Osteoblast (primary cell): ENCODE measurements at regions not wholly inside any gene's neighbourhood (a gene's known extent, or its start where the extent isn't known, plus 50 kb on each side); places are given as distances from the start of the nearest gene placed in this dataset.

Experiments used
- DNase-seq: peaks from one replicate; pipeline ENCODE4 v3.0.0; 2011; ENCODE audit warnings: low spot score, mixed read lengths; ENCODE audit not compliant: insufficient read length; ENCODE audit errors: missing footprints
- H2AFZ ChIP-seq: 2 replicates; pipeline ENCODE4 v1.6.0; 2011; ENCODE audit warnings: mild to moderate bottlenecking, low read length
- H3K27ac ChIP-seq: 2 replicates; pipeline ENCODE4 v1.5.1; 2011; ENCODE audit warnings: mild to moderate bottlenecking, low read depth, low read length, moderate library complexity
- H3K27me3 ChIP-seq: 2 replicates; pipeline ENCODE4 v1.6.0; 2012; ENCODE audit warnings: mild to moderate bottlenecking, control low read depth, inconsistent platforms, low read length, moderate library complexity; ENCODE audit not compliant: insufficient read depth
- H3K36me3 ChIP-seq: 2 replicates; pipeline ENCODE4 v1.5.1; 2011; ENCODE audit warnings: mild to moderate bottlenecking, low read length, control low read depth, moderate library complexity; ENCODE audit not compliant: insufficient read depth
- H3K4me1 ChIP-seq: 2 replicates; pipeline ENCODE4 v1.5.1; 2011; ENCODE audit warnings: mild to moderate bottlenecking, low read length, control low read depth, moderate library complexity; ENCODE audit not compliant: insufficient read depth
- H3K4me2 ChIP-seq: 2 replicates; pipeline ENCODE4 v1.6.0; 2011; ENCODE audit warnings: mild to moderate bottlenecking, low read length; ENCODE audit not compliant: insufficient read depth
- H3K4me3 ChIP-seq: fragments of 200-600 bp; sonication (generic); 3 replicates; pipeline ENCODE4 v1.5.1; 2012; ENCODE audit warnings: mild to moderate bottlenecking, low read length, inconsistent platforms; ENCODE audit not compliant: insufficient read depth
- H3K79me2 ChIP-seq: 2 replicates; pipeline ENCODE4 v1.6.0; 2012; ENCODE audit warnings: mild to moderate bottlenecking, low read length, control low read depth, inconsistent platforms; ENCODE audit not compliant: insufficient read depth
- H3K9me3 ChIP-seq: 2 replicates; pipeline ENCODE4 v1.5.1; 2011; ENCODE audit warnings: low read depth, low read length, control low read depth
- H4K20me1 ChIP-seq: 2 replicates; pipeline ENCODE4 v1.6.0; 2012; ENCODE audit warnings: mild to moderate bottlenecking, low read length, control low read depth; ENCODE audit not compliant: insufficient read depth
- TF ChIP-seq, protein P1 (sequence below): IDR thresholded peaks from 2 replicates; pipeline ENCODE4 v1.5.1; 2011; ENCODE audit warnings: mild to moderate bottlenecking, low read depth, low read length, moderate library complexity; ENCODE audit errors: extremely low read depth

DNA sequence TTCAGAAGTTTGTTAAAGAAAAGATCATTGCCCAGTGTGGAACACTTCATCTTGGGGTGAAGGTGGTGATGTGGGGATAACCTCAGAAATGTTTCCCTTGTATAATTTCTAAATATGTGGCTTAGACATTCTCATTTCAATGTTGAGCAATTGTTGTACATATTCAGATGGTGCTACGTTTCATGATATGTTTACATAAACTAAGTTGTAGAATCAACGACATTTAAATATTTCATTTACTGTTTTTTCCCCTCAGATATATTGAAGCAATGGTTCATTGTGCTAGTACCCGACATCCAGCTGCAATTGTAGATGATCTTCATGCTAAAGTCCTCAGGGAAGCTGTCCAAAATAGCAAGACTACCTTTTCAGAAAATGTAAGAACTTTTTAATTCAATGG is 92.6 kb downstream of the BLTP1 start:
- H3K27me3 ChIP-seq: no peaks in the 10 kb centered on the region
- H3K9me3 ChIP-seq: no peaks in the 10 kb centered on the region
- H4K20me1 ChIP-seq: no peaks in the 10 kb centered on the region
- DNase-seq: no peak
- no peak overlapping the region for H2AFZ ChIP-seq
- H3K4me3 ChIP-seq: no peak overlapping the region
- H3K36me3 ChIP-seq: peaks cover 37% of the 10 kb centered on the region
- H3K4me1 ChIP-seq: no peaks in the 10 kb centered on the region
- TF ChIP-seq, protein P1, sequence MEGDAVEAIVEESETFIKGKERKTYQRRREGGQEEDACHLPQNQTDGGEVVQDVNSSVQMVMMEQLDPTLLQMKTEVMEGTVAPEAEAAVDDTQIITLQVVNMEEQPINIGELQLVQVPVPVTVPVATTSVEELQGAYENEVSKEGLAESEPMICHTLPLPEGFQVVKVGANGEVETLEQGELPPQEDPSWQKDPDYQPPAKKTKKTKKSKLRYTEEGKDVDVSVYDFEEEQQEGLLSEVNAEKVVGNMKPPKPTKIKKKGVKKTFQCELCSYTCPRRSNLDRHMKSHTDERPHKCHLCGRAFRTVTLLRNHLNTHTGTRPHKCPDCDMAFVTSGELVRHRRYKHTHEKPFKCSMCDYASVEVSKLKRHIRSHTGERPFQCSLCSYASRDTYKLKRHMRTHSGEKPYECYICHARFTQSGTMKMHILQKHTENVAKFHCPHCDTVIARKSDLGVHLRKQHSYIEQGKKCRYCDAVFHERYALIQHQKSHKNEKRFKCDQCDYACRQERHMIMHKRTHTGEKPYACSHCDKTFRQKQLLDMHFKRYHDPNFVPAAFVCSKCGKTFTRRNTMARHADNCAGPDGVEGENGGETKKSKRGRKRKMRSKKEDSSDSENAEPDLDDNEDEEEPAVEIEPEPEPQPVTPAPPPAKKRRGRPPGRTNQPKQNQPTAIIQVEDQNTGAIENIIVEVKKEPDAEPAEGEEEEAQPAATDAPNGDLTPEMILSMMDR: no peak
- H3K79me2 ChIP-seq: no peaks in the 10 kb centered on the region
- no peak overlapping the region for H3K27ac ChIP-seq
- H3K4me2 ChIP-seq: no peak overlapping the region

DNA sequence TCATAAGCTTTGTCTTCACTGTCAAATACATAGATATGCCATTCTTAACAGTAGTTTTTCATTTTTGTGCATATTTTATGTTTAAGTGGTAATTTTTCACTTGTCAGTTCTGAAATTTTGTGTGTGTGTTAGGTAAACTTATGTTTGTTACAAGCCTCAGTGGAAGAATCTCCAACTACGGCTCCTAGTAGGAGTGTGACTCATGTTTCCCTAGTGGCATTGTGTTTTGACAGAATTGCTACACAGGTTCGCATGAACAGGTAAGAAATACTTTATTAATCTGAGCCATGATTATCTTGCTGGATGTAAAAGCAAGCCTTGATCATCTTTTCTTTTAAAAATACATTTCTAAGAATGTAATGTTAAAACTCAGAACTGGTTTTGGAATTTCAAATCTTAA is 94.4 kb downstream of the BLTP1 start:
- no peak overlapping the region for H3K4me3 ChIP-seq
- peaks cover 42% of the 10 kb centered on the region for H3K36me3 ChIP-seq
- H3K27ac ChIP-seq: no peak overlapping the region
- no peaks in the 10 kb centered on the region for H3K4me1 ChIP-seq
- DNase-seq: no peak
- no peak overlapping the region for H3K4me2 ChIP-seq
- no peaks in the 10 kb centered on the region for H3K79me2 ChIP-seq
- TF ChIP-seq, protein P1: no peak
- H2AFZ ChIP-seq: no peak overlapping the region
- no peaks in the 10 kb centered on the region for H3K27me3 ChIP-seq
- no peaks in the 10 kb centered on the region for H4K20me1 ChIP-seq
- no peaks in the 10 kb centered on the region for H3K9me3 ChIP-seq

DNA sequence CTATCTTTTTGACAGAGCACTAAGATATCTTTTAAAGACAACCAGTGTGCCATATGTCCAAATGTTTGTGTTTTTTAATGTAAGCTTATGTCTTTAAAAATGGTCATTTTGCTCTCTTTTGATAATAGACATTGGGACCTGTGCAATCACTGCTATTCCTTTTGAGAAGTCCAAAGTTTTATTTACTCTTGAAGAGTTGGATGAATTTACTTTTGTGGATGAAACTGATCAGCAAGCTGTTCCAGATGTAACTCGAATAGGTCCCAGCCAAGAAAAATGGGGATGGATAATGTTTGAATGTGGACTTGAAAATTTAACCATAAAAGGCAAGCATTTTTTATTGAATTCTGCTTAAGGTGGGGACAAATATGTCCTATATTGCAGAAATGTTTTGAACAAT is 97.2 kb downstream of the BLTP1 start:
- H3K27me3 ChIP-seq: no peaks in the 10 kb centered on the region
- no peak overlapping the region for H3K4me2 ChIP-seq
- no peak overlapping the region for H3K27ac ChIP-seq
- H3K36me3 ChIP-seq: peaks cover 37% of the 10 kb centered on the region
- no peak overlapping the region for H3K4me3 ChIP-seq
- no peaks in the 10 kb centered on the region for H3K9me3 ChIP-seq
- TF ChIP-seq, protein P1: no peak
- H3K79me2 ChIP-seq: no peaks in the 10 kb centered on the region
- H2AFZ ChIP-seq: no peak overlapping the region
- DNase-seq: no peak
- no peaks in the 10 kb centered on the region for H4K20me1 ChIP-seq
- no peaks in the 10 kb centered on the region for H3K4me1 ChIP-seq

DNA sequence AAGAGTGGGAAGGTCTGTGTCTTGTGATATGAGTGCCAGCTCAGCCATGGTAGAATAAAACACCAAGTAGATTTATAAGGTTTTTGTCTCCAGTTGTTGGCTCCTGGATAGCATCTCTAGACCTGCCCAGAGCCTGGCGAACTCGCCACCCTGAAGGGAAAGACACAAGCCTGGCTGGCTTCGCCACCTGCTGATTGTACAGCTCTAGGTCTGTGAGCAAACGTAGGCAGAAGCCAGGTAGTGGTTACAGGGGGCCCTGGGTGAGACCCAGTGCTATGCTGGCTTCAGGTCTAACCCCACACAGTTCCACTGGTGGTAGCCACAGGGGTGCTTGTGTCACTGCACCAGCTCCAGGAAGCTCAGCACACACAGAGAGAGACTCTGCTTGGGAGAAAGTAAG is 100.5 kb downstream of the BLTP1 start:
- Histone ChIP-seq H4K20me1 (no peaks in the 10 kb centered on the region), H3K36me3 (peaks cover 39% of the 10 kb centered on the region), H3K27ac (no peak overlapping the region), H2AFZ (no peak overlapping the region), H3K79me2 (no peaks in the 10 kb centered on the region), H3K4me2 (no peak overlapping the region), H3K27me3 (no peaks in the 10 kb centered on the region), H3K4me1 (no peaks in the 10 kb centered on the region), H3K9me3 (no peaks in the 10 kb centered on the region), H3K4me3 (no peak overlapping the region)
- DNase-seq: no peak
- TF ChIP-seq, protein P1: no peak
